IPS-15b (cell line): ENCODE measurements at regions not wholly inside any gene's neighbourhood (a gene's known extent, or its start where the extent isn't known, plus 50 kb on each side); places are given as distances from the start of the nearest gene placed in this dataset.

Experiments
- H3K27me3 ChIP-seq: one replicate; pipeline ENCODE4 v1.6.1; 2013; ENCODE audit warnings: low read length; ENCODE audit not compliant: control insufficient read depth, insufficient read depth
- H3K36me3 ChIP-seq: one replicate; pipeline ENCODE4 v1.6.1; 2013; ENCODE audit warnings: low read length; ENCODE audit not compliant: control insufficient read depth, insufficient read depth
- H3K4me1 ChIP-seq: one replicate; pipeline ENCODE4 v1.6.1; 2013; ENCODE audit warnings: mild to moderate bottlenecking, low read length; ENCODE audit not compliant: control insufficient read depth, insufficient read depth
- H3K4me3 ChIP-seq: one replicate; pipeline ENCODE4 v1.5.1; 2013; ENCODE audit warnings: low read depth, low read length
- H3K9ac ChIP-seq: one replicate; pipeline ENCODE4 v1.6.1; 2013; ENCODE audit warnings: low read depth, mild to moderate bottlenecking, low read length
- H3K9me3 ChIP-seq: one replicate; pipeline ENCODE4 v1.6.1; 2013; ENCODE audit warnings: mild to moderate bottlenecking, low read length; ENCODE audit not compliant: control insufficient read depth, insufficient read depth

- H3K4me3 ChIP-seq, result no peak overlapping the region
- H3K9me3 ChIP-seq, result no peaks in the 10 kb centered on the region
- no peaks in the 10 kb centered on the region for H3K27me3 ChIP-seq
- H3K9ac ChIP-seq, result no peak overlapping the region
- H3K36me3 ChIP-seq, result no peaks in the 10 kb centered on the region
- no peaks in the 10 kb centered on the region for H3K4me1 ChIP-seq
These were observed 178.5 kb upstream of the SNX19 start for GRCh38 chr11:131094827-131095226.

GRCh38 chr11:131095511-131096185, 179.4 kb upstream of the SNX19 start:
- no peak overlapping the region for H3K4me3 ChIP-seq
- no peaks in the 10 kb centered on the region for H3K36me3 ChIP-seq
- H3K9me3 ChIP-seq, result no peaks in the 10 kb centered on the region
- H3K9ac ChIP-seq, result no peak overlapping the region
- no peaks in the 10 kb centered on the region for H3K27me3 ChIP-seq
- no peaks in the 10 kb centered on the region for H3K4me1 ChIP-seq

DNA sequence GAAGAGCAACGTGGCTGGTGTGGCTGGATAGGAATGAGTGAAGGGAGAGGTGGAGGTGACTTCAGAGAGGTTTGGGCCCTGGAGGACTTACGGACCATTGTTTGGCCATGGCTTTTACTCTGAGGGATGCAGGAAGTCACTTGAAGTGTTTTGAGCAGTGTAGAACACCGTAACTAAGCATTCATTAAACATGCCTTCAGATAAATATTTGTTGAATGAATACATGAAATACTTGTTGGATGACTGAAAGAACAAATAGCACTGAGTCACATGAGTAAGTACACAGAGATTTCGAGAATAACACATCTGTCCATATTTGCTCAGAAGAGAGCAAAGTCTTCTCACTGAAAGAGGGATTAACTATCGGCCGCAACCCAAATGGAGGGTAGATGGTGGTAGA, 182.7 kb upstream of the SNX19 start:
- Histone ChIP-seq H3K4me1 (no peaks in the 10 kb centered on the region), H3K4me3 (no peak overlapping the region), H3K9me3 (no peaks in the 10 kb centered on the region), H3K27me3 (no peaks in the 10 kb centered on the region), H3K9ac (no peak overlapping the region), H3K36me3 (no peaks in the 10 kb centered on the region)

DNA sequence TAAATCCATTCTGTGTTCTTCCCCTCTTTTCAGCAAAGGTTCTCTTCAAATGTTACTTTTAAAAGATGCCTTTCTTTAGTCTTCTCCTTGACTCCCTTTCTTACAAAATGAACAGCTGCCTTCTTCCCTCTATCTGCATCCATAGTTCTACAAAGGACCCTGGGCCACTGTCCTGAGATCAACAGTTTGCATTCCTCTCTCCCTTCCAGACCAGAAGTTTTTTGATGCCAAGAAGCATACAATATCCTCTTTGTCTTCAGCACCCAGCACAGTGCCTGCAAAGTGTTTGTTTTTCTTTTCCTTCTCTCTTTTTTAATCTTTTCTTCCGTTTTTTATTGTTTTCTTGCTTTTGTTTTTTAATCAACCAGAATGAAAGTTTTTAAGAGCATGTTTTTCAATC, 183.5 kb upstream of the SNX19 start:
- Histone ChIP-seq H3K4me3 (no peak overlapping the region), H3K9me3 (no peaks in the 10 kb centered on the region), H3K9ac (no peak overlapping the region), H3K36me3 (no peaks in the 10 kb centered on the region), H3K27me3 (no peaks in the 10 kb centered on the region), H3K4me1 (no peaks in the 10 kb centered on the region)

GRCh38 chr11:131108760-131109159, 192.5 kb upstream of the SNX19 start:
- Histone ChIP-seq H3K36me3 (no peaks in the 10 kb centered on the region), H3K4me1 (no peaks in the 10 kb centered on the region), H3K27me3 (no peaks in the 10 kb centered on the region), H3K4me3 (no peak overlapping the region), H3K9ac (no peak overlapping the region), H3K9me3 (no peaks in the 10 kb centered on the region)

DNA sequence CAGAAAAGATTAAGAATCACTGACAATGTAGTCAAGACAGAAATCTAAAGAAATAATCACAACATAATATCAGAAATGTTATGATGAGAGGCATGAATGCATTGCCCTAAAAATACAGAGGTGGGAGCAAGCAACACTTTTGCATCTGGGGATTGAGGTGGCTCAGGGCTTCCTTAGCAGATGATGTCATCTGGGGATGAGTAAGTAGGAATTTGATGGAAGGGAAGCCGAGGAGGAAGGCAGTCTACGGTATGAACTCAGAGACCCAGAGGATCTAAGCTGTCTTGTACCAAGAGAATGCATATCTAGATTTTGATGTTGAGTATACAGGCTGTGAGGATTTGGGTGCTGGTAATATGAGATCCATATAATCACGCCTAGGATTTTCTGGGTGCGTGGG, 193.0 kb upstream of the SNX19 start:
- Histone ChIP-seq H3K27me3 (no peaks in the 10 kb centered on the region), H3K9ac (no peak overlapping the region), H3K36me3 (no peaks in the 10 kb centered on the region), H3K9me3 (no peaks in the 10 kb centered on the region), H3K4me1 (no peaks in the 10 kb centered on the region), H3K4me3 (no peak overlapping the region)

DNA sequence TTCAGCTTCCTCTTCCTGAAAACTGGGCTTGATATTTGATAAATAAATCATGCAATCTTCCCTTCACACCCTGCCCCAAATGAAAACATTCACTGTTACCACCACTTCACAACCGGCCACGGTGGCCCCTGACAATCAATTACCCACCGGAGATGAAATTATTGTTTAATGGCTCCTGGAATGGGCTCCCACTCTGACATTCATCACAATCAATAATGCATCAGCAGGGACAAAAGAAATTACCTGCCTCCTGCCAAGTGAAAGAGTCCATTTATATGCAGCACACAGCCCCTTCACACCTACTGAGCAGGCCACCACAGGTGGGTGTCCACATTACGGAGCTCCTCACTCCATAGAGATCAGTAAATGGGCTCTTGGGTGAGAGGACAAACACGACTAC, 193.5 kb upstream of the SNX19 start:
- no peaks in the 10 kb centered on the region for H3K36me3 ChIP-seq
- no peak overlapping the region for H3K4me3 ChIP-seq
- no peaks in the 10 kb centered on the region for H3K9me3 ChIP-seq
- no peaks in the 10 kb centered on the region for H3K27me3 ChIP-seq
- H3K9ac ChIP-seq, result no peak overlapping the region
- H3K4me1 ChIP-seq, result no peaks in the 10 kb centered on the region

DNA sequence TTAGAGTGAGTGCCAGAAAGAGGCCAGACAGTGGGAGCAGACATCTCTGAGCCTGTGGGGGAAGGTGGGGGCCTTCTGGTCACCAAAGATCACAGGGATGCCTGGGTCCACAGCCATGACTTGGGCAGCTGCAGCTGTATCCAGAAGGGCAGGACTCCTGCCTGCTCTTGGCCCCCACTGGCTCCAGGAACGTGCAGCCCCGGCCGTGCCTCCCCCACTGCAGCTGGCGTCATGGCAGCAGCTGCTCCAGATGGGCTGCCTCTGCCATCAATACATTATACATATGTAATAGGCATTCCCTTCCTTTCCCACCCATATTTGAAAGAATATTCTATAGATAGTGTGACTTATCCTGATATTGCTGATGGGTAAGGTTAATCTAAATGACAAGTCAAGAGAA, 195.5 kb upstream of the SNX19 start:
- no peak overlapping the region for H3K9ac ChIP-seq
- no peaks in the 10 kb centered on the region for H3K4me1 ChIP-seq
- no peaks in the 10 kb centered on the region for H3K36me3 ChIP-seq
- no peaks in the 10 kb centered on the region for H3K9me3 ChIP-seq
- H3K27me3 ChIP-seq, result no peaks in the 10 kb centered on the region
- H3K4me3 ChIP-seq, result no peak overlapping the region

DNA sequence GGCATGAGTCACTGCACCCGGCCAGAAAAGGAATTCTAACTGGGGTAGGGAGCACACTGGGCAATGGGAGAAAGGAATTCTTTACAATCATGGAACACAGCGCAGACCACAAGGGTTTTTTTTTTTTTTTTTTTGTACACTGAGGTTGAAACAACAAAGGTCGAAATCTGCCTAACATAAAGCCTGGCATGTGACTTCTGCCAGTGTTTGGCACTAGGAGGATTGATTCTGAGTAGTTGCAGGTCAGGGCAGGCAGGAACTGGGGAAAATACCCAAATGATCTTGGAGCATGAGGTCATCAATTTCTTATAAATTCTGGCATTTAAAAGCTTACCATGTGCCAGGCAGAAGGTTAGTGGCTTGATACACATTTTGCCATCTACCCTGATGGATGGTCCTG, 202.0 kb upstream of the SNX19 start:
- Histone ChIP-seq H3K4me1 (no peaks in the 10 kb centered on the region), H3K27me3 (no peaks in the 10 kb centered on the region), H3K36me3 (no peaks in the 10 kb centered on the region), H3K9me3 (no peaks in the 10 kb centered on the region), H3K9ac (no peak overlapping the region), H3K4me3 (no peak overlapping the region)

- H3K27me3 ChIP-seq, result no peaks in the 10 kb centered on the region
- no peaks in the 10 kb centered on the region for H3K4me1 ChIP-seq
- H3K4me3 ChIP-seq, result no peak overlapping the region
- no peaks in the 10 kb centered on the region for H3K9me3 ChIP-seq
- no peaks in the 10 kb centered on the region for H3K36me3 ChIP-seq
- no peak overlapping the region for H3K9ac ChIP-seq
These were observed 205.4 kb upstream of the SNX19 start for GRCh38 chr11:131121426-131122333.

GRCh38 chr11:131122448-131122847, 206.2 kb upstream of the SNX19 start:
- H3K27me3 ChIP-seq, result no peaks in the 10 kb centered on the region
- H3K9ac ChIP-seq, result no peak overlapping the region
- no peaks in the 10 kb centered on the region for H3K36me3 ChIP-seq
- H3K4me3 ChIP-seq, result no peak overlapping the region
- no peaks in the 10 kb centered on the region for H3K9me3 ChIP-seq
- H3K4me1 ChIP-seq, result no peaks in the 10 kb centered on the region

GRCh38 chr11:131129474-131129873, 213.2 kb upstream of the SNX19 start:
- Histone ChIP-seq H3K9me3 (no peaks in the 10 kb centered on the region), H3K4me1 (no peaks in the 10 kb centered on the region), H3K9ac (no peak overlapping the region), H3K27me3 (no peaks in the 10 kb centered on the region), H3K4me3 (no peak overlapping the region), H3K36me3 (no peaks in the 10 kb centered on the region)
